ENCODE measurements at regions not wholly inside any gene's neighbourhood (a gene's known extent, or its start where the extent isn't known, plus 50 kb on each side); places are given as distances from the start of the nearest gene placed in this dataset.

DNA sequence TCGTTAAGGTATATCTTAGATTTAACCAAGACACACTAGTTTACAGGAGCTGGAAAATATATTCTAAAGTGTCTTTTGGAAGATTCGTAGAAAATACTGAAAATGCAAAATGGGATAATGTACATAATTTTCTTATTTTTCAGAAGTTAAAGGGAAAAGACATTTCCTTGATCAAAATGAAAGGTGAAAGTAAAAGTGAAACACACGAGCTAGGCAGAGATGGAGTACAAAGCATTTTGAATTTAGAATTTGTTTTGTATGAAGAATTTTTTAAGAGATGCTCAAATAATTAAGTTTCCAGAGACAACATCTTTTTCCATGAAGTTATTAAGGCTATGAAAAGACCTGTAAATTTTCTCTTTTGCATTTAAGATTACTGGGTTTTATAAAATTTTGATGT is 2192.6 kb upstream of the AGA start:
- TF ChIP-seq CTCF (IDR thresholded peaks at IDR 0.05), result no peak
- no peak for TF ChIP-seq POLR2A (IDR thresholded peaks at IDR 0.05)
- TF ChIP-seq EP300 (IDR thresholded peaks at IDR 0.05), result no peak
